PFSK-1 (cell line): ENCODE measurements at regions not wholly inside any gene's neighbourhood (a gene's known extent, or its start where the extent isn't known, plus 50 kb on each side); places are given as distances from the start of the nearest gene placed in this dataset.

ENCODE experiments used
- FOXP2 ChIP-seq: optimal IDR thresholded peaks from 2 replicates; pipeline ENCODE3; 2011; ENCODE audit warnings: borderline replicate concordance, control low read depth, inconsistent platforms; ENCODE audit not compliant: insufficient read depth; ENCODE audit errors: extremely low read length, extremely low read depth
- POLR2AphosphoS5 ChIP-seq: IDR thresholded peaks from 2 replicates; pipeline ENCODE4 v1.6.1; 2012; ENCODE audit warnings: low read depth, mild to moderate bottlenecking, control low read depth, low read length, moderate library complexity
- REST ChIP-seq, 2 experiments: IDR thresholded peaks; 2 replicates each; pipeline versions ENCODE4 v1.6.1 to v1.8.0; 2011 to 2012; ENCODE audit warnings: low read depth in 2 of 2, low read length in 2 of 2, control low read depth in 1 of 2, inconsistent platforms in 1 of 2, mild to moderate bottlenecking in 1 of 2, moderate library complexity in 1 of 2; ENCODE audit not compliant: insufficient read depth in 1 of 2
- SIN3A ChIP-seq: IDR thresholded peaks from 2 replicates; pipeline ENCODE4 v1.6.1; 2012; ENCODE audit warnings: mild to moderate bottlenecking, low read length, moderate library complexity, borderline replicate concordance; ENCODE audit not compliant: insufficient read depth
- TAF1 ChIP-seq: IDR thresholded peaks from 2 replicates; pipeline ENCODE4 v1.6.1; 2012; ENCODE audit warnings: low read length, control low read depth, borderline replicate concordance; ENCODE audit not compliant: insufficient read depth

- TF ChIP-seq REST (IDR thresholded peaks at IDR 0.05; ENCODE audit: insufficient read depth in 1 of 2, low read depth in 2 of 2, low read length in 2 of 2): no peak
- no peak for TF ChIP-seq POLR2AphosphoS5
- no peak for TF ChIP-seq FOXP2
- TF ChIP-seq TAF1: no peak
- TF ChIP-seq SIN3A: no peak
These were observed 101.3 kb upstream of the GALNT15 start for GRCh38 chr3:16073203-16073602.

GRCh38 chr3:16075647-16076046 lies 98.8 kb upstream of the GALNT15 start:
- TF ChIP-seq TAF1 (no peak), SIN3A (no peak), REST (IDR thresholded peaks at IDR 0.05; ENCODE audit: insufficient read depth in 1 of 2, low read depth in 2 of 2, low read length in 2 of 2) (no peak), POLR2AphosphoS5 (no peak), FOXP2 (no peak)

GRCh38 chr3:16076564-16076963 lies 97.9 kb upstream of the GALNT15 start:
- TF ChIP-seq REST (IDR thresholded peaks at IDR 0.05; ENCODE audit: insufficient read depth in 1 of 2, low read depth in 2 of 2, low read length in 2 of 2) (no peak), POLR2AphosphoS5 (no peak), SIN3A (no peak), TAF1 (no peak), FOXP2 (no peak)

- TF ChIP-seq REST (IDR thresholded peaks at IDR 0.05; ENCODE audit: insufficient read depth in 1 of 2, low read depth in 2 of 2, low read length in 2 of 2) (no peak), TAF1 (no peak), SIN3A (no peak), POLR2AphosphoS5 (no peak), FOXP2 (no peak)
These were observed 95.0 kb upstream of the GALNT15 start for GRCh38 chr3:16079519-16079918.

GRCh38 chr3:16081661-16082060 lies 92.8 kb upstream of the GALNT15 start:
- TF ChIP-seq SIN3A (no peak), FOXP2 (no peak), POLR2AphosphoS5 (no peak), TAF1 (no peak), REST (IDR thresholded peaks at IDR 0.05; ENCODE audit: insufficient read depth in 1 of 2, low read depth in 2 of 2, low read length in 2 of 2) (no peak)
